Panc1 (cell line): ENCODE measurements at regions not wholly inside any gene's neighbourhood (a gene's known extent, or its start where the extent isn't known, plus 50 kb on each side); places are given as distances from the start of the nearest gene placed in this dataset.

ENCODE experiments used
- ATAC-seq: fragments of 200-7000 bp; cut with Tn5 transposase; 2 replicates; pipeline ENCODE4 v1.9.1; 2020; ENCODE audit warnings: mild to moderate bottlenecking, moderate library complexity
- BruUV-seq: library from RNA; stranded (reverse); fragments of 400-500 nt; replicated peaks from 2 replicates; lab custom pipeline; 2021; lab: Mats Ljungman, UMichigan
- CTCF ChIA-PET: fragments of 300-600 bp; sonication (Branson Sonifier 250); formaldehyde crosslinking; loops from one replicate; lab custom pipeline; 2022; ENCODE audit warnings: antibody characterized with exemption; lab: Charles Lee
- POLR2A ChIA-PET: fragments of 300-600 bp; sonication (Branson Sonifier 250); formaldehyde crosslinking; loops from one replicate; lab custom pipeline; 2022; ENCODE audit warnings: antibody characterized with exemption; lab: Charles Lee
- DNase-seq: peaks from one replicate; pipeline ENCODE4 v3.0.0-alpha.2; 2010; ENCODE audit warnings: low read depth, low spot score
- H3K27ac ChIP-seq: 2 replicates; pipeline ENCODE4 v1.5.1; 2011; ENCODE audit warnings: mild to moderate bottlenecking, low read length, inconsistent platforms
- H3K27me3 ChIP-seq: fragments of 200-500 bp; sonication (Bioruptor generic); 2 replicates; pipeline ENCODE4 v1.6.0; 2014; ENCODE audit warnings: low read length, inconsistent platforms; ENCODE audit not compliant: control insufficient read depth, insufficient read depth
- H3K36me3 ChIP-seq: fragments of 200-500 bp; sonication (Bioruptor generic); 2 replicates; pipeline ENCODE4 v1.5.1; 2014; ENCODE audit warnings: inconsistent platforms, mild to moderate bottlenecking, low read length, moderate library complexity; ENCODE audit not compliant: control insufficient read depth, insufficient read depth
- H3K4me1 ChIP-seq: 2 replicates; pipeline ENCODE4 v1.5.1; 2011; ENCODE audit warnings: inconsistent platforms, mild to moderate bottlenecking, low read length, moderate library complexity; ENCODE audit not compliant: control insufficient read depth, insufficient read depth
- H3K4me3 ChIP-seq, 2 experiments: 2 replicates each; pipeline ENCODE4 v1.5.1; 2011 to 2012; ENCODE audit warnings: low read depth in 2 of 2, low read length in 2 of 2, mild to moderate bottlenecking in 2 of 2, inconsistent platforms in 1 of 2, moderate library complexity in 1 of 2
- H3K9me3 ChIP-seq: fragments of 200-500 bp; sonication (Bioruptor generic); 2 replicates; pipeline ENCODE4 v1.5.1; 2014; ENCODE audit warnings: low read depth, mild to moderate bottlenecking, inconsistent platforms, low read length, moderate library complexity; ENCODE audit not compliant: control insufficient read depth, insufficient read depth
- CTCF ChIP-seq: fragments of 450-650 bp; IDR thresholded peaks from 2 replicates; pipeline ENCODE4 v1.5.1; 2017; ENCODE audit warnings: mild to moderate bottlenecking
- POLR2AphosphoS5 ChIP-seq: IDR thresholded peaks from 2 replicates; pipeline ENCODE4 v1.6.1; 2012; ENCODE audit warnings: mild to moderate bottlenecking, low read depth, low read length, moderate library complexity
- REST ChIP-seq, 2 experiments: IDR thresholded peaks; 2 replicates each; pipeline ENCODE4 v1.6.1; 2011 to 2012; ENCODE audit warnings: low read depth in 2 of 2, control low read depth in 1 of 2, low read length in 1 of 2, mild to moderate bottlenecking in 1 of 2, moderate library complexity in 1 of 2; ENCODE audit not compliant: insufficient read depth in 1 of 2
- SIN3A ChIP-seq: IDR thresholded peaks from 2 replicates; pipeline ENCODE4 v1.6.1; 2012; ENCODE audit warnings: low read depth, mild to moderate bottlenecking, low read length, moderate library complexity, borderline replicate concordance; ENCODE audit not compliant: insufficient read depth
- TCF7L2 ChIP-seq: IDR thresholded peaks from 2 replicates; pipeline ENCODE4 v1.6.1; 2011; ENCODE audit warnings: mild to moderate bottlenecking, low read depth, low read length, inconsistent platforms
- in situ Hi-C: cut with HindIII; loops from 2 replicates; pipeline ENCODE4 v1.10.0; 2016; ENCODE audit warnings: low sequenced_read_pairs, low pct_unique_long_range_greater_than_20kb
- intact Hi-C: fragments of 100-400 bp; cut with micrococcal nuclease; formaldehyde crosslinking; loops from one replicate; pipeline ENCODE4 v1.10.0; 2022; ENCODE audit not compliant: unreplicated experiment

- ChIA-PET POLR2A (no interaction called here), CTCF (no interaction called here)
- Histone ChIP-seq H3K4me1 (no peaks in the 10 kb centered on the region), H3K36me3 (no peaks in the 10 kb centered on the region), H3K27me3 (no peaks in the 10 kb centered on the region), H3K27ac (no peak overlapping the region), H3K9me3 (no peaks in the 10 kb centered on the region), H3K4me3 (no peak overlapping the region)
- intact Hi-C loops (no loop called here), in situ Hi-C loops (no loop called here)
- no peak for DNase-seq
- no TSS peak for BruUV-seq
- ATAC-seq: no peak
- TF ChIP-seq REST (IDR thresholded peaks at IDR 0.05; ENCODE audit: insufficient read depth in 1 of 2, low read depth in 2 of 2, low read length in 1 of 2) (no peak), POLR2AphosphoS5 (no peak), SIN3A (no peak), CTCF (no peak), TCF7L2 (no peak)
These were observed 616.3 kb downstream of the EPHA4 start for GRCh38 chr2:220955776-220956175.

- POLR2A ChIA-PET: no interaction called here
- TF ChIP-seq SIN3A (no peak), TCF7L2 (no peak), CTCF (no peak), POLR2AphosphoS5 (no peak), REST (IDR thresholded peaks at IDR 0.05; ENCODE audit: insufficient read depth in 1 of 2, low read depth in 2 of 2, low read length in 1 of 2) (no peak)
- Histone ChIP-seq H3K4me1 (no peaks in the 10 kb centered on the region), H3K27me3 (no peaks in the 10 kb centered on the region), H3K27ac (no peak overlapping the region), H3K9me3 (no peaks in the 10 kb centered on the region), H3K36me3 (no peaks in the 10 kb centered on the region), H3K4me3 (no peak overlapping the region)
- in situ Hi-C loops: no loop called here
- intact Hi-C loops: no loop called here
- DNase-seq: no peak
- no peak for ATAC-seq
- CTCF ChIA-PET: no interaction called here
- no TSS peak for BruUV-seq
These were observed 615.7 kb downstream of the EPHA4 start for GRCh38 chr2:220956429-220956828.
